ENCODE measurements at regions not wholly inside any gene's neighbourhood (a gene's known extent, or its start where the extent isn't known, plus 50 kb on each side); places are given as distances from the start of the nearest gene placed in this dataset.

DNA sequence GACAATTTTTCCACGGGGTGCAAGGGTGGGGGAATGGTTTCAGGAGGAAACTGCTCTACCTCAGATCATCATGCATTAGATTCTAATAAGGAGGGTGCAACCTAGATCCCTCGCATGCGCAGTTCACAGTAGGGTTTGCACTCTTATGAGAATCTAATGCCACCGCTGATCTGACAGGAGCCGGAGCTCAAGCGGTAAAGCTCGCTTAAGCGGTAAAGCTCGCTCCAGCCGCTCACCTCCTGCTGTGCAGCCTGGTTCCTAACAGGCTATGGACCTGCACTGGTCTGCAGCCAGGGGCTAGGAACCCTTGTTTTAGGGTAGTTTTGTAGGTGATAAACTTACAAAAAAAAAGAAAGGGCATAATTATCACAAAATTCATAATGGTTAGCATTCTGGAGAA is 53.9 kb upstream of the RYR3 start:
- H2AFZ ChIP-seq (ENCODE audit: low read length), result no peak overlapping the region
- no peaks in the 10 kb centered on the region for H3F3A ChIP-seq (ENCODE audit: insufficient read depth, low read length)
- TF ChIP-seq EZH2 (optimal IDR thresholded peaks at IDR 0.05; ENCODE audit: low read depth, low read length) (no peak), EZH2phosphoT487 (IDR thresholded peaks at IDR 0.05; ENCODE audit: low read length) (no peak)
- TF ChIP-seq, protein P1, sequence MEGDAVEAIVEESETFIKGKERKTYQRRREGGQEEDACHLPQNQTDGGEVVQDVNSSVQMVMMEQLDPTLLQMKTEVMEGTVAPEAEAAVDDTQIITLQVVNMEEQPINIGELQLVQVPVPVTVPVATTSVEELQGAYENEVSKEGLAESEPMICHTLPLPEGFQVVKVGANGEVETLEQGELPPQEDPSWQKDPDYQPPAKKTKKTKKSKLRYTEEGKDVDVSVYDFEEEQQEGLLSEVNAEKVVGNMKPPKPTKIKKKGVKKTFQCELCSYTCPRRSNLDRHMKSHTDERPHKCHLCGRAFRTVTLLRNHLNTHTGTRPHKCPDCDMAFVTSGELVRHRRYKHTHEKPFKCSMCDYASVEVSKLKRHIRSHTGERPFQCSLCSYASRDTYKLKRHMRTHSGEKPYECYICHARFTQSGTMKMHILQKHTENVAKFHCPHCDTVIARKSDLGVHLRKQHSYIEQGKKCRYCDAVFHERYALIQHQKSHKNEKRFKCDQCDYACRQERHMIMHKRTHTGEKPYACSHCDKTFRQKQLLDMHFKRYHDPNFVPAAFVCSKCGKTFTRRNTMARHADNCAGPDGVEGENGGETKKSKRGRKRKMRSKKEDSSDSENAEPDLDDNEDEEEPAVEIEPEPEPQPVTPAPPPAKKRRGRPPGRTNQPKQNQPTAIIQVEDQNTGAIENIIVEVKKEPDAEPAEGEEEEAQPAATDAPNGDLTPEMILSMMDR (IDR thresholded peaks at IDR 0.05; ENCODE audit: low read length), result no peak
- no peaks in the 10 kb centered on the region for H3K9me3 ChIP-seq (replicated peaks; ENCODE audit: insufficient read depth, low read length)
- DNase-seq, result no peak
- H3K9me2 ChIP-seq (replicated peaks; ENCODE audit: insufficient read depth, low read length), result no peaks in the 10 kb centered on the region
- no peak overlapping the region for H3K4me3 ChIP-seq (ENCODE audit: low read length)
- no peaks in the 10 kb centered on the region for H3K36me3 ChIP-seq (replicated peaks; ENCODE audit: insufficient read depth, low read length)
- no peaks in the 10 kb centered on the region for H3K27me3 ChIP-seq (replicated peaks; ENCODE audit: insufficient read depth, low read length)
- H3K27ac ChIP-seq (ENCODE audit: low read length), result no peak overlapping the region
- H4K20me1 ChIP-seq (ENCODE audit: insufficient read depth, low read length), result no peaks in the 10 kb centered on the region
- no peaks in the 10 kb centered on the region for H3K4me1 ChIP-seq (ENCODE audit: low read length)
- no peak overlapping the region for H3K9ac ChIP-seq (ENCODE audit: low read length)
- H3K4me2 ChIP-seq (ENCODE audit: low read depth, low read length), result no peak overlapping the region
- no peaks in the 10 kb centered on the region for H3K79me2 ChIP-seq (ENCODE audit: low read length)

DNA sequence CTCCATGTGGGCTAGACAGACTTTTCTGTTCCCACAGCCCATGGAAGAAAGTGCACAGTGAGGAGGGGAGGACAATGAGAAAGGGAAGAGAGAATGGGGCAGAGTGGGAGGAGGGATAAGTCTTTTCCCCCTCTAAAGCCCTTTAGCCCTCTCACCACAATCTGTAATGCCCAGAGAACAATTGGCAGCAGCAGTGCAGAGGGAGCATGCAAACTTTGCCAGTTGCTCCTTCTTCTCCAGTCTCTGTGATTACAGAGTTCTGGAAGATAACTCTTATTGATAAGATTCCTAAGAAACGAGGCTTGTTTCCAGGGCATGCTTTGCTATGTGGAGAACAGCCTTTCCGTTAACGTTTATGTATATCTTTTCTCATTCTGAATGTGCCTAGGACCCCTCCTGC is 50.0 kb upstream of the FMN1 start:
- H2AFZ ChIP-seq (ENCODE audit: low read length), result no peak overlapping the region; the same call in 1 of the 2 replicates
- H3K9ac ChIP-seq (ENCODE audit: low read length), result no peak overlapping the region
- H3K4me2 ChIP-seq (ENCODE audit: low read depth, low read length), result peak overlapping the region; percentile 48; the same call in 1 of the 2 replicates
- H3F3A ChIP-seq (ENCODE audit: insufficient read depth, low read length), result peaks cover 5% of the 10 kb centered on the region; the same call in 1 of the 2 replicates
- no peak overlapping the region for H3K27ac ChIP-seq (ENCODE audit: low read length)
- no peaks in the 10 kb centered on the region for H3K9me2 ChIP-seq (replicated peaks; ENCODE audit: insufficient read depth, low read length)
- H3K4me3 ChIP-seq (ENCODE audit: low read length), result no peak overlapping the region
- DNase-seq, result no peak
- H3K4me1 ChIP-seq (ENCODE audit: low read length), result peaks cover 22% of the 10 kb centered on the region
- H3K36me3 ChIP-seq (replicated peaks; ENCODE audit: insufficient read depth, low read length), result no peaks in the 10 kb centered on the region
- no peaks in the 10 kb centered on the region for H4K20me1 ChIP-seq (ENCODE audit: insufficient read depth, low read length)
- no peaks in the 10 kb centered on the region for H3K9me3 ChIP-seq (replicated peaks; ENCODE audit: insufficient read depth, low read length)
- TF ChIP-seq, protein P1 (IDR thresholded peaks at IDR 0.05; ENCODE audit: low read length), result no peak
- TF ChIP-seq EZH2phosphoT487 (IDR thresholded peaks at IDR 0.05; ENCODE audit: low read length) (no peak), EZH2 (optimal IDR thresholded peaks at IDR 0.05; ENCODE audit: low read depth, low read length) (no peak)
- no peaks in the 10 kb centered on the region for H3K79me2 ChIP-seq (ENCODE audit: low read length)
- H3K27me3 ChIP-seq (replicated peaks; ENCODE audit: insufficient read depth, low read length), result no peaks in the 10 kb centered on the region

All from MM.1S (cell line).